Lower leg skin (tissue), 4 donors: ENCODE measurements at regions not wholly inside any gene's neighbourhood (a gene's known extent, or its start where the extent isn't known, plus 50 kb on each side); places are given as distances from the start of the nearest gene placed in this dataset.

Experiments used
- DNase-seq, 2 donors: peaks; one replicate each; pipeline ENCODE4 v3.0.0-alpha.2; 2019; ENCODE audit warnings: low spot score in 2 of 2
- H3K4me3 ChIP-seq: fragments of 200-600 bp; sonication (generic); 2 replicates; pipeline ENCODE4 v1.5.1; 2017; ENCODE audit warnings: mild to moderate bottlenecking, low read depth; ENCODE audit not compliant: poor library complexity, severe bottlenecking
- POLR2A ChIP-seq, 2 donors: fragments of 450-650 bp; IDR thresholded peaks; one replicate each; pipeline ENCODE4 v1.6.1; 2016 to 2017; ENCODE audit warnings: antibody characterized with exemption in 2 of 2, mild to moderate bottlenecking in 1 of 2, moderate library complexity in 1 of 2
- intact Hi-C: fragments of 100-400 bp; cut with DNase I; formaldehyde crosslinking; loops from one replicate; pipeline ENCODE4 v1.15.0; 2023; ENCODE audit warnings: low total_unique reads
- TF ChIP-seq, protein P1 (sequence below), 3 donors: fragments of 450-650 bp; IDR thresholded peaks; one replicate each; pipeline ENCODE4 v1.5.1; 2016; ENCODE audit warnings: antibody characterized with exemption in 3 of 3, mild to moderate bottlenecking in 3 of 3, moderate library complexity in 2 of 3

DNA sequence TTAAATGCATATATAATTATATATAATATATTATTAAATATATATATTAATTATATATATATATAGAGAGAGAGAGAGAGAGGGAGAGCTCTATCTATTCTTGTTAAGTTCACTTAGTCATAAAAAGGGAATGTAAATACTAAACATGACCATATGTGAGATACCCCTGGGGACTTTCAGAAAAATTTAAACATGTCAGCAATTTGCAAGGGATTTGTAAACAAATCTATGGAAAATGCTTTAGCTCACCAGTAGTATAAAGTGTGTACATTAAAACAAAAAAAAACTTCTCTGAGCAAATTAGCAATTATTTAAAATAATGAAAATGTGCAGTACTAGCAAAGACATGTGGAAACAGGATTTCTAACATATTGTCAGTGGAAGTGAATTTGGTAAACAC, 1755.5 kb downstream of the PCDH19 start:
- TF ChIP-seq, protein P1, sequence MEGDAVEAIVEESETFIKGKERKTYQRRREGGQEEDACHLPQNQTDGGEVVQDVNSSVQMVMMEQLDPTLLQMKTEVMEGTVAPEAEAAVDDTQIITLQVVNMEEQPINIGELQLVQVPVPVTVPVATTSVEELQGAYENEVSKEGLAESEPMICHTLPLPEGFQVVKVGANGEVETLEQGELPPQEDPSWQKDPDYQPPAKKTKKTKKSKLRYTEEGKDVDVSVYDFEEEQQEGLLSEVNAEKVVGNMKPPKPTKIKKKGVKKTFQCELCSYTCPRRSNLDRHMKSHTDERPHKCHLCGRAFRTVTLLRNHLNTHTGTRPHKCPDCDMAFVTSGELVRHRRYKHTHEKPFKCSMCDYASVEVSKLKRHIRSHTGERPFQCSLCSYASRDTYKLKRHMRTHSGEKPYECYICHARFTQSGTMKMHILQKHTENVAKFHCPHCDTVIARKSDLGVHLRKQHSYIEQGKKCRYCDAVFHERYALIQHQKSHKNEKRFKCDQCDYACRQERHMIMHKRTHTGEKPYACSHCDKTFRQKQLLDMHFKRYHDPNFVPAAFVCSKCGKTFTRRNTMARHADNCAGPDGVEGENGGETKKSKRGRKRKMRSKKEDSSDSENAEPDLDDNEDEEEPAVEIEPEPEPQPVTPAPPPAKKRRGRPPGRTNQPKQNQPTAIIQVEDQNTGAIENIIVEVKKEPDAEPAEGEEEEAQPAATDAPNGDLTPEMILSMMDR (IDR thresholded peaks at IDR 0.05) = no peak
- TF ChIP-seq POLR2A (IDR thresholded peaks at IDR 0.05) = no peak
- DNase-seq = no peak
- no peak overlapping the region for H3K4me3 ChIP-seq
- intact Hi-C loops = no loop called here
